HG03139 (cell line): ENCODE measurements at regions not wholly inside any gene's neighbourhood (a gene's known extent, or its start where the extent isn't known, plus 50 kb on each side); places are given as distances from the start of the nearest gene placed in this dataset.
A peak's percentile ranks its signal among the peaks of the same experiment; 100 is the strongest.
"Not testable (repeated sequence)": the region's sequence is repeated elsewhere in the genome, so short reads cannot be mapped to it uniquely, and the experiment has no call there.

Source experiments
- ATAC-seq: cut with Tn5 transposase; IDR thresholded peaks from one replicate; pipeline ENCODE4 v1.9.1; 2021; ENCODE audit not compliant: unreplicated experiment

DNA sequence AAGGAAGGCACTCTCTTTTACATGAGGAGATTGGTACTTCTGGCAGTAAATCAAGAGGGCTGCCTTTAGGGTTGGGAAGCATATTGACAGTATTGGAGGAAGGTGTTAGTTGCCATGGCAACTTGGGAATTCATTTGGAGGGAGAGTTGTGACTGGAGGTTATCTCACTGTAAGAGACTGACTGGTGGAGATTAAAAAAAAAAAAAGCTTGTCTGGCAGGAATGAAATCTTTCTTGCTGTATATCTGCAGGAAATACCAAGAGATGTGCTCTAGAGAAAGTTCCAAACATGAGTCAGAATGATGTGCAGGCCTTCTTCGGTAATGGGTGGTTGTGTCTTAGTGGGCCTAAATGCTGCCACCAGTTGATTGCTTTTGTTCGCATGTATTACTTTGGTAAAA is 59.8 kb upstream of the FAM72C start:
- not testable (repeated sequence) for ATAC-seq

DNA sequence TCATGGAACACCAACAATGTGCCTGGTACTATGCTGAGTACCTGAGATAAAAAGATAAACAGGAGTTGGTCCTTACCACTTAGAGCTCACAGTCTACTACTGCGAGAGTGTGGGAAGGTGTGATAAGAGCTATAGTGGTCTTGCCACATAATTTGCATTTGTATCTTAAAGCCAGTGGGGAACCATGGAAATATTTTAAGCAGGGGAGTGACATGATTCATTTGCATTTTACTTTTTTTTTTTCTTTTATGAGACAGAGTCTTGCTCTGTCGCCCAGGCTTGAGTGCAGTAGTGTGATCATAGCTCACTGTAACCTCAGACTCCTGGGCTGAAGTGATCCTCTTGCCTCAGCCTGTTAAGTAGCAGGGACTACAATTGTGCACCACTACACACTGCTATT is 54.2 kb upstream of the FAM72C start:
- ATAC-seq, result peak; percentile 83

DNA sequence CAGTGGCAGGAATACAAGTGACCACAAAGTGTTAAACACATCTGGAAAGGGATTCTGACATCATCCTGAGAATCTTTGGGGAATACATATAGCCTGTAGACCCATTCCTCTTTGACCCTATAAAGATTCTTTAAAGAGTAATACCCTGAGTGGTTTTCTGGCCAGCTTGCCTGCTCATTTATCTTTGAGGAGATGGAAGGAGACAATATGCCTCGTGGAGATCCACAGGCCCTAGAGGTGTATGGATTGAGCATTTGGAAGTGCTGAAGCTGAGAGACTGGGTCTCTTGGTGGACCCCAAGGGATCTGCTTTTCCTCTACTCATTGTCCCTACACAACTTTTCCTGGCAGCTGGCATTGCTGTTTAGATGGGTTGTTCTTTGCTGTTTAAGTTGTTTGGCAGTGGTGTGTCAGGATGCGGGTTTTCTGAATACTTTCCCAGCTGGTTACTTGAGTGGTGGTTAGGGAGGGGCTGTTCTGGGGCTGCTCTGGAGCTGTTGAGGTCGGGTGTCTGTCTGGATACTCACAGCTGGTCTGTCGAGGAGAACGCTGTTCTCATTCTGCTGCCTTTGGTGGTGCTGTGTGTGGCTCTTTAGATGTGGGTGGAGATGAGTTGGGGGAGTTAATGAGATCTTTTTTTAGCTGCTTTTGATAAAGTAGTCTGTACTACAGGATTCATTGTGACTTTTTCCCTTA is 50.1 kb upstream of the FAM72C start:
- not testable (repeated sequence) for ATAC-seq
